ENCODE measurements at regions not wholly inside any gene's neighbourhood (a gene's known extent, or its start where the extent isn't known, plus 50 kb on each side); places are given as distances from the start of the nearest gene placed in this dataset.

DNA sequence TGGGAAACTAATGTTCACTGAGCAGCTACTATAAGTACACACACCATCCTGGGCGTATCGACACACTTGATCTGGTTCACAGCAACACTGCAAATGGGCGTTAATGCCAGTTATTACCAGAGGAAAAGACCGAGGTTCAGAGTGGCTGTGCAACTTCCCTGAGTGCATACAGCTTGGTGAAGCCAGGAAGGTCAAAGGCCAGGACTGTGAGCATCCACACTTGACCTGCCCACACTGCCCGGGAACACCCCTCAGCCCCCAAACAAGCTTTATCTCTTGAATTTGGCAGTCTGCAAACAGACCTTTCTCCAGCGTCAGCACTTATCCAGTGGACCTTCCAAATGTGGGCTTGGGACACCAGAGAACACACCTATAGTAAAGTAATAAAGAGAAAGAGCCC lies 312.6 kb downstream of the BCL11B start:
- no peak for DNase-seq (ENCODE audit: low spot score)

DNA sequence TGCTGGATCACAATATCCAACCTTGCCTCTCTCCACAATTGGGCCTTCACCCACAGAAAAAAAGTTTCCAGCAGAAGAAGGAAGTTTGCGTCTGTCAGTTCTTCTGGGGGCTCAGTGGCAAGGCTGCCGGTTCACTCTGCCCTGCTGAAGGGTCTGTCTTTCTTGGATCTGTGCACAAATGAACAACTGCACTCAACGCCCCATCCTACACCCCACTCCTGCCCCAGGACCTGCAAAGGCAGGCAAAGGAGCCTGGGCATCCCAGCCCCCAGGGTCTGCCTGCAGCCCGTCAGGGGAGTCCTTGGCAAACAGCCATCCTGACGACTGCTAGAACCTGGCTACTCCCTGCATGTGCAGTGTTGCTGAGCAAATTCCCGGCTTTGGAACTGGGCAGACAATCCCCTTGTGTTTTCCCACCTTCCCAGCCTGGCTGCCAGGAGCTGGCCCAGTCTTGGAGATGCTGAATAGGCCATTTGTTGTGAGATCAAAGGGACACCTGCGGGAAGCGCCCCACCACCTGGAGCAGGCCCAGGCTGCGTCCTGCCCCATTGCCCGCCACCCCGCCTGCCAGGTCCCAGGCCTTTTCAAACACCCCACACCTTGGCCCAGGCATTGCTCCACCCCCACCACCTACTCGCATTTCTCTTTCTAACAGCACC lies 311.9 kb downstream of the BCL11B start:
- no peak for DNase-seq (ENCODE audit: low spot score)

DNA sequence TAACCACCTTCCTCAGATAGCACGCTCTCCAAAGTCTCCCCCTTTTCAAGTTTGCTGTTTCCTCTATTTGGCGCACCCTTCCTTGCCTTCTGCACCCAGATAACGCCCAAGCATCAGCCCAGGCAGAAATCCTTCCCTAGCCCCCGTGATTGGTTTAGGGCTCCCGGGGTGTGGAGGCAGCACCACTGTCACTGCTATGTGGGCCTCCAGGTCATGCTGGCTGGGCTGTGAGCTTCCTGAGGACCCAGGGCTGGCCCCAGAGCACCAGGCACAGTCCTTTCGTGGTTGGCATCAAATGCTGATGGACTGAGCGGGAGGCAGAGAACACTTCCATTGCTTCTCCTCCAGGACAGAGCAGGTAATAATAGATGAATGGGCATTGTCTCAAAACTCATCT lies 311.4 kb downstream of the BCL11B start:
- DNase-seq (ENCODE audit: low spot score): no peak

DNA sequence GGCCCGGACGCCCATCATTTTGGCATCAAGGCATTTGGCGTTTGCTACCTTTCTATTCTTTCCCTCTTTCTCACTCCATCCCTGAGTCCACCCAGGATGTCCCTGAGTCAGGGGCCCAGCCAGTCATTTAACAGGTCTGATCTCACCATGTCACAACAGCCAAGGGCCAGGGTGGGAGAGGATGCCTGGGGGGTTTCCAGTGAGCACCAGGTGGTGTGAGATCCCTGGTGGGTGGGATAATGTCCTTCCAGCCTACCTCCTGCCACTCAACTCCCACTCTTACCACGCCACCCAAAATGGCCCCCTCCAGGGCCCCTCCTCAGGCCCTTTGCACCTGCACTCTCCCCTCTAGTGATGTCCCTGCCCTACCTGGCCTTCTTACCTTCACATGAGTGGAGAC lies 310.8 kb downstream of the BCL11B start:
- no peak for DNase-seq (ENCODE audit: low spot score)

DNA sequence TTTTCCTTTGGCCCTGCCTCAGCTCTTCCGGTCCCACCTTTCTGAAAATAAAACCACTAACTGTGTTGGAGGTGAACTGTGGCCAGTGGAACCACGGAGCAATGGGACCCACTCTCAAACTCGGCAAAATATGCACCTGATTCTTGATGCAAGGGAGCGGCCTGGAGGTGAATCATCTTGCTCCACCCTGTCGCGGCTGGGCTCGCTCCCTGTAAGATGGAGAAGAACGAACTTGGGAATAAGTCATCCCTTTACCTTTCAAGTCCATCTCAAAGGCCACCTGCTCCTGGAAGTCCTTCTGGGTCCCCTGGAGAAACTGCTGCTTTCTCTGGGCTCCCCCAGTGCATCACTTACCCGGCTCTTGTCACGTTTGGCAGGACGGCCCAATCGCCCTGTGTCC lies 309.9 kb downstream of the BCL11B start:
- DNase-seq (ENCODE audit: low spot score): no peak

DNA sequence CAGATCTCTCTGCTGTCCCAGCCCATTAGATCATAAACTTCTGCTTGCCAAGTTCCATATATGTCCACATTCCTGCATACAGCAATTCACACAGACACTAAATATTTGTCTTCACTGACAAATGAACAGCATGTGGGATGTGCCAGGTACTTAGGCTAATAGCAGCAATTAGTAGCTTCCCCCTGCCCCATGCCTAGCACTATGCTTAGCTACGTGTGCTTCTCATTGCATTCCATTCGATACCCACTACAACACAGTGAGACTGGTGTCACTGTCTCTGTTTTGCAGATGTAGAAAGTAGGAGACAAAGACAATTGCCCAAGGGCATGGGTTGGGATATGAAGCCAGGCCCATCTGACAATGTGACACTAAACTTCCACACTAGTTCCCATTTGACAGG lies 308.4 kb downstream of the BCL11B start:
- DNase-seq (ENCODE audit: low spot score): no peak

DNA sequence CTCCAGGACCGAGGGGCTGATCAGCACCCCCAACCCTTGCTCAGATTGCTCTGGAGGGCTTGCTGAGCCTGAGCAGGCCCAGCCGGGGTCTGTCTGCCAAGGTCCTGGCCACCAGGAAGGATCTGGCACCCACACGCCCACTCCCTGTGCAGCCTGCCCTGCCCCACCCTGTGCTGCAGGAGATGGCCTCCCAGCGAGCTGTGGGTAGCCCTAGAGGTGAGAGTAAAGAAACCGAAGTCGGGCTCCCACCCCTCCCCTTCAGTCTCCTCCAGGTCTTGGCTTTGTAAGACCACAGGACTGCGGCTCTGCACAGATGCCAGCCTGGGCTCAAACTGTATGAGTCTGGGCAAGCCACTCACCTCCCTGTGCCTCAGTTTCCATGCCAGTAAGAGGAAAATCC lies 307.8 kb downstream of the BCL11B start:
- no peak for DNase-seq (ENCODE audit: low spot score)

DNA sequence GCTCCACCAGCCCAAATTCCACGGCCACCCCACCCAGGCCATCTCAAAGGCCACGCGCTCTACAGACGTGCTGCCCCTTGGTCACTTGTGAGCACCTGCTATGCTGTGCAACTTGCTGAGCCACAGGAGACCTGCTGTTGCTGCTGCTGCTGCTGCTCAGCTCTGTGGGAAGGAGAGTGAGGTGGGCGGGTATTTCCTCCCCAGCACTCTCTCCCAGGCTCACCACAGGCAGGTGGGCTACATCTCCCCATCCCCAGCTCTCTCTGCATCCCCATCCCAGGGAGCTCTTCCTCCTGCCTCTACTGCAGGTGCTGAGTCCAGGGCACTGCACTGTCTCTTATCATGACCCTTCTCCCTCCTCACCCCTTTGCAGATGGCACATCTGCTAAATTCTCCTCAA lies 306.9 kb downstream of the BCL11B start:
- no peak for DNase-seq (ENCODE audit: low spot score)

DNA sequence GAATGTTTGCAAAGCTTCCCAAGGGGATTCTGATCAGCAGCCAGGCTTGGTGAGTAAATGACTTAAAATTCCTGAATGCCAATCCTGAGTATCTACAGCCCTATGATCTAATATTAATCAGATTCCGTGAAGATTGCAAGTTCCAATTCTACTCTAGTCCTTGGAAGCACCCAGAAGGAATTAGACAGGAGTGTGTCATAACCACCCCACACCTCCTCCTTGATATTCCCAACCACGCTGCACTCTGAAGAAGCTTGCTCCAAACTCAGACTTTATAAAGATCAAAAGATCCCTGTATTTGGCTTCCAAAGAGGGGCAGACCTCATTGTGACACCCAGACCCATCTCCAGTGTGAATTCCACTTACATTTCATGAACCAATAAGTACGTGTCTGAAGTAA lies 306.0 kb downstream of the BCL11B start:
- DNase-seq (ENCODE audit: low spot score): no peak

DNA sequence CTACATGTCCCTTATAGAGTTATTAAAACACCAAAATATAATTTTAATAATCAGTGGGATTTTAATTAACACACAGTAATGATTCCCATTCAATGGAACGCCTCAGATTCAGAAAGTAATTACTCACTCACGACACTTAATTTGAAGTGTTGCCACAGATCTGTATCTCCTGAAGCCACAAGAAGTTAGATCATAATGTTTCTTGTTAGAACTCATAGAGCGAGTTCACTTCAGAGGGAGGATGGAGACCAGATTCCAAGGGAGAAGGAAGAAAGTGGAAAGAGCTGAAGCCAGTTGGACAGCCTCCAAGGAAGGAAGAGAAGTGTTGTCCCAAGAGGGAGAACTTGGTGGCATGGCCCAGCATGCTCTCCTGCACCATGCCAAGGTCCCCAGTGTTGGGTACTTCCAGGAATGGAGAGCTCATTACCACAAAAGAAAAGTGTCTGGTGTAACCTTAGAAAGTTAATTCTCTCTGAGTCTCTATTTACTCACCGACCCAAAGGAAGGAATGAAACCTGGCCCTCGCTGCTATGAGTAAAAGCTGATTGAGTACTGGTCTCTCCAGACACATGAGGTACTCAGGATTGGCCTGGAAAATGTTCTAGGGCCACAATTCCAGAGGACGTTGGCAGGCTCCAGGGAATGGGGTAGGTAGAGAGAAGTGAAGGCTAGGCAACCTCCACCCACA lies 305.4 kb downstream of the BCL11B start:
- no peak for DNase-seq (ENCODE audit: low spot score)

DNA sequence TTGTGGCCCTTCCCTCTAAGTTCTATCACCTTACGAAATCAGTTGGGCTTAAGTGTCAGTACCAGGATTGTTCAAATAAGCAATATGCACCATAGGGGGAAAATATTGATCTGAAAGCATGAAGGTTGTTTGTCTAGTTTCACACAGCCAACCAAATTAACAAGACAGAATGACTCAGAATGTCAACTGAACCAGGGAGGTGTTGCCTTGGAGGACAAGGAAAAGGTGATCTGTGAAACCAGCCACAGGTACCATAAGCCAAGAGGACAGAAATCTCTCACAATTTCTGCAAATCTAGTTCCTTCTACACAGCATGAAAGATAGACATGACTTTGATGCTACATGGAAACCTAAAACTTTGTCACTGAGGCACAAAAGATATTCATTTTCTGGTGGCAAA lies 297.9 kb downstream of the BCL11B start:
- DNase-seq (ENCODE audit: low spot score): no peak

DNA sequence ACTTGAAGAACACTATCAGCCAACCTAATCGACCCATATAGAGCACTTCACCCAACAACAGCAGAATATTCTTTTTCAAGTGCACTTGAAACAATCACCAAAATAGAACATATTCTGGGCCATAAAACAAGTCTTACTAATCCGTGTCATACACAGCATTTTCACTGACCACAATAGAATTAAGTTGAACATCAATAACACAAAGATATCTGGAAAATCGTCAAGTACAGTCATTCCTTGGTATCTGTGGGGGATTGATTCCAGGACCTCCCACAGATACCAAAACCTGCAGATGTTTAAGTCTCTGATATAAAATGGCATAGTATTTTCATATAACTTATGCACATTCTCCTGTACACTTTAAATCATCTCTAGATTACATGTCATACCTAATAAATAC lies 295.7 kb downstream of the BCL11B start:
- no peak for DNase-seq (ENCODE audit: low spot score)

DNA sequence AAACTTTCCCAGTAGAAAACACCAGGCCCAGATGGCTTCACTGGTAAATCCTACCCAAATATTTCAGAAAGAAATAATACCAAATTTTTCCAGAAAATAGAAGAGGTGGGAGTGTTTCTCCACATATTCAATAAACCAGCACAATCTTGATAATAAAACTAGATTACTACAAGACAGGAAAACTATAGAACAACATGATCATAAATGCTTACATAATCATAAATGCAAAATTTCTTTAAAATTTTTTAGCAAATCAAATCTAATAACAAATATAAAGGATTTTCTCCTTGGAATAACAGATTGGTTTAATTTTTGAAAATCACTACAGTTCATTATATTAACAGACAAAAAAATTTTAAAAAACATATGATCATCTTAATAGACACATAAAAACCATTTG lies 294.5 kb downstream of the BCL11B start:
- no peak for DNase-seq (ENCODE audit: low spot score)

DNA sequence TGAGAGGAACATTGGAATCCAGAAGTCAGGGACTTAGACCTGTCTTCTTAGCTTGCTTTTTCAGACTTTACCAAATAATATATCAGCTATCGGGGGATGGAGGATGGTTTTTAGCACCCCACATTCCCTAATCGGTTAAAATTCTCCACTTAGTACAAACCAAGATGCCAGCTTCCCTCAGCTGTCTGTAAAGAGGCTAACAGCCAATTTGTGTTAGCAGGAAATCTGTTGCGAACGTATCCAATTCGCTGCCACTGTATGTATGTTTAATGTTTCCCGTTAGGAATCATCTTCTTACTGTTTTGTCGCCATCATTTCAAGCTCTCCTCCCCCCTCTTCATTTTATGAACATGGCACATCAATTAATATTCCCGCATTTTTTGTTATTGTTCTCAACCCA lies 289.0 kb downstream of the BCL11B start:
- DNase-seq (ENCODE audit: low spot score): no peak

DNA sequence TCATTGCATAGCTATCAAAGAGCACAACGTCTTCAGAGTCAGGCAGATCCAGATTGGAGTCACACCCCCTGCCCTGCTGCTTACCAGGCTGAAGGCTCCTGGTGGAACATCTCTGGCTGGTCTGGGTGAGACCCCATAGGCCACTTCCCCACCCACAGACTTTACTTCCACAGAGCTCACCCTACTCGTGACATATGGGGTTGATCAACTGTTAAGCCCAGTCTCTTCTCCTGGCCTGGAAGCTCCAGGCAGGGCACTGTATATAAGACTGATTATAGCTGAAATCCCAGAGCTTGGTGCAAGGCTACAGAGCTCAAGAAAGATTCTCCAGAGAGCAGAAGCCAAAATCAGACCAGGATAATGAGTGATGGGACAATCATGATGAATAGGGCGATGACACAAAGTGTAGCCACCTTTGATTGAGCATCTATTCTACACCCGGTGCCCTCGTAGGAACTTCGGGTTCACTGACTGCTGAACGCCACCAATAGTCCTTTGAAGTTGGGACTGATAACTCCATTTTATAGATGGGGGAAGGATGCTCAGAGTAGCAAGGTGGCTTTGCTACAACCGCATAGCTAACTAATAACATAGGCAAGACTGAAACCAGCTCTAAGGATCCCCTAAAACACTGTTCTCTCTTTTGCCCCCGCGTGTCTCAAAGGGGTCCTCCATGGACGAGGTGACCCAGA lies 287.8 kb downstream of the BCL11B start:
- no peak for DNase-seq (ENCODE audit: low spot score)

DNA sequence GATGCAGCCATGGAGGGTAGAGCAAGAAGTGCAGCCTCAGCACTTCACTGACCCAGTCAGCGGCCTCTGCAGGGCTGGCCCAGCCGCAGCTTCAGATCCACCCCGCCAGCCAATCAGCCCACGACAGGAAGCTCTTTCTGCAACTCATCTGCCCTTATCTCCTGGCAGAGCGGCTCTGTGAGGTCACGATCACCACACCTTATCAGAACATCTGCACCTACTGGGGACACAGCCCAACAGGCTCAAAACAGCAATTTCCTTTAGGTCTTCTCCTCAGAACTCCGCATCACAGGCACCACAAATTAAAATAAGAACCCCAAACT lies 287.3 kb downstream of the BCL11B start:
- DNase-seq (ENCODE audit: low spot score): no peak

DNA sequence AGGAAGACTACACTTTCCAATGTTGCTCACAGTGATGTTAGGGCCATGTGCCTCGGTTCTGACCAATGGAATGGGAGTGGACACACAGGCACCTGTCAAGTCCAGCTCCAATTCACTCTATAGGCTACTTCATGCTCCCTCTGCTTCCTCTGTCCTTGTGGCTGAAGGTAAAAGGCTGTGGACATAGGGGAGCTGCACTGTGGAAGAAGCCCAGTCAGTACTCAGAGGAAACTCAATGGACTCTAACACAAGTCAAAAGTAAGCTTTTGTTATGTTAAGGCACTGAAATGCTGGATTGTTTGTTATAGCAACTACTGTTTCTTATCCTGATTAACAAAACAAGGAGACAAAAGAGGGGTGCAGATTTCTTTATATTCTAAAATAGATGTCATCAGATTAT lies 278.2 kb downstream of the BCL11B start:
- no peak for DNase-seq (ENCODE audit: low spot score)

DNA sequence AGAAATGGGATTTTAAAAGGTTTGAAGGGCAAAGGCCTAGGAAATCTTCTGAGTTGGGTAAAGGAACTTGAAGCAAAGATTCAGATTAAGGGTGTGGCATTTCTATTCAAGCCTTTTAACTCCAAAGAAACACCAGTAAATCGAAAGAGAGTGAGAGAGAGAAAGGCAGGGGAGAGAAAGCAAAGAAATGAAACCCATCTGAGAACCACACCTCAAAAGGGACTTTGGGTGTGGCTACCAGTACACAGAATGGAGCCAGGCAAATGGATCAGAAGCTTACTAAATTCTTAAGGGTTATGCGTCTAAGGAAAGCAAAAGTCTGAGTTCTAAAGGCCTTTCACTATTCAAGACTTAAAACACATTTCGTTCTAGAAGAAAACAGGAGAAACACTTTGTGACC lies 277.4 kb downstream of the BCL11B start:
- DNase-seq (ENCODE audit: low spot score): no peak

DNA sequence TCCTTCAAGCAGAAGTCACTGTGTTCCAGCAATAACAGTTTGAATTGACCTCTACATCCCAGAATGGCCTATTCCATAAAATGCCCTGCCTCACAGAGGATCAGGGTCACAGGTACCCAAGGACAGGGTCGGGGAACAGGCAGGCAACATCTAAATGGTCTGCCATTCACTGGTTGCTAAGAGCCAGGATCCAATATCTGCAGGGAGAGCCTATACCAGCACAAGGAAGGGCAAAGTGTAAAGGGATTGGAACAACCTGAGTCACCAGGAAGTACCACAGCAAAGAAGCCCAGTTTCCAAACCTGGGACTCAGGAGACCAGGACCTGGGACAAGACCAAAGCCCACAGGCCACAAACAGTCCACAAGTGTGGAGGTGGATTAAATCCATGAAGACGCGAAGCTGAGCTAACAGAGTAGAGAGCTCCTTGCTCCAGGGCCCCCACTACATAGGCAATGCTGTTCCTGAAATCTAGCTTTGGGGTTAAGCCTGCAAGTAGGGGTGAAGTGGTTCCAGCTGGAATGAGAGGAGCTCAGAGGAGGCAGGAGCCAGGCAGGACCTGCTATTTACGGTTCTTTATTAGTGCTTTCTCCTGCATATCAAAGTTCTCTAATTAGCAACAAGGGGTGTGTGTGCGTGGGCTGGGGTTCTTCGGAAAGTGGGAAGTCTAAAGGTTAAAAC lies 274.3 kb downstream of the BCL11B start:
- DNase-seq (ENCODE audit: low spot score): no peak

DNA sequence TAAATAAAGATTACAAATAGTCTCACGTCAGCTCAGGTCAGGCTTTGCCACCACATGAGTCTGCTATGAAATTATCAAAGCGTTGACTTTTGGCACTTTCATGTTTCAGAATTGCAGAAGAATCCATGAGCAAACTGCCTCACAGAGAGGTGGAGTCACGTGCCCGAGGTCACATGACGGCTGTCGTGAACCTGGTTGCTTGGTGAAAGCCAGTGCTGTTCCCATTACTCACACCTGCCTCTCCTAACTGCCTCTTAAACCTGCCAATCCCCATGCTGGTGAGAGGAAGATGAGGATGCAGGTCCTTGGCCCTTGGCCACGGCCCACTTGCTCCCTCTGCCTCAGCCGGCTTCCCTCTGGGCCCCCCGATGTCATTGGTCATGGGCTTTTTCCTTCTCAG lies 272.7 kb downstream of the BCL11B start:
- no peak for DNase-seq (ENCODE audit: low spot score)

DNA sequence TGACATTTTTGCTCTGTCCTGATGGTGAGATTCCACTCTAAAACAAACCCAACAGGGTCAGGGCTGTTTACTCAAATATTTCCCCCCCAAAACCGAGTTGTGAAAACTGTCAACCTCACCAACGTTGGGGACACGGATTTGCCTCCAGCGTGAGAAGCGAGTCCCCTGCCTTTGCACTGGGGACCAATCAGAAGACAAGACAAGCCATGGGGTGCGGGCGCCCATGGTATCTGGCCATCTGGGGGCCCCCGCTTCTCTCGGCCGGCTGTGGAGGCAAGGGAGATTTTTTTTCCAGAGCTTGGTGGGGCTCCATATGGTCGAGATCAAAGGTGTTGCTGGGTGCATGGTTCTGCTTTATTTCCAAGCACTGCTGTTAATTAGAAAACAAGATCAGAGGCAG lies 272.1 kb downstream of the BCL11B start:
- DNase-seq (ENCODE audit: low spot score): no peak

DNA sequence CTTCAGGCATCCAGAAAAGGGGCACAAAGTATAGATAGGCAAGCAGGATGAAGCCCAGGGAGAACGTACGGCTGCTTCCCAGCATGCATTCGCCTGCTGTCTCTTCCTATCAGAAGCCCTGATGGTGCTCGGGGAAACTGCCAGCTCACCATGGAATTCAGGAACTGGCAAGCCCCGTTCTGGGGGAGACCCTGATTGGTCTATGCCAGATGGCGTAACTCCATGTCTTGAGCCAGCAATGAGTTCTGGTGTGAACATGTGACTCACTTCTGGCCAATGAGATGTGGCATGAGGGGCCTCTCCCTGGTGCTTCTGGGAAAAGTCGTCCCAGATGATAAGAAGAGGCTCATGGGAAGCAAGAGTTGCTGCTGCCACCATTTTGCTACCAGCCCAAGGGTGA lies 270.8 kb downstream of the BCL11B start:
- no peak for DNase-seq (ENCODE audit: low spot score)

DNA sequence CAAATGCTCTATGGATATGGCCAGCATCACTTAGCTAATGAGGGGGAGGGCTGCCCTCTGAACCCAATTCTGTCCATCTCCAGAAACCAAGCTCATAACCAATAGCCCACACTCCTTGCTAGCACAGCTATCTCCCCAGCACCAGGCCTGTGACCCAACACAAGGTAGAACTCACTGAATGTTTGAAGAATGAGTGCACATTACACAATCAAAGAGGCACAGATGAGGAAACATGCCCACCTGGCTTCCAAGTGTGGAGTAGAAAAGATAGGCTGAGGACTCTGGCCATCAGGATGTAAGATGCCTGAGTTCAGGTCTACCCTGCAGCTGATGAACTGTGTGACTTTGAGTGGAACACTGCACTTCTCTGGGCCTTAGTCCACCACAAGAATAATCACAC lies 268.4 kb downstream of the BCL11B start:
- DNase-seq (ENCODE audit: low spot score): no peak

Data from HuH-7 (cell line).